Epidermal melanocyte (primary cell): ENCODE measurements at regions not wholly inside any gene's neighbourhood (a gene's known extent, or its start where the extent isn't known, plus 50 kb on each side); places are given as distances from the start of the nearest gene placed in this dataset.
"Not testable (repeated sequence)": the region's sequence is repeated elsewhere in the genome, so short reads cannot be mapped to it uniquely, and the experiment has no call there.

Experiments used
- DNase-seq: peaks from one replicate; pipeline ENCODE4 v3.0.0; 2011; ENCODE audit warnings: low spot score; ENCODE audit not compliant: insufficient read length

DNA sequence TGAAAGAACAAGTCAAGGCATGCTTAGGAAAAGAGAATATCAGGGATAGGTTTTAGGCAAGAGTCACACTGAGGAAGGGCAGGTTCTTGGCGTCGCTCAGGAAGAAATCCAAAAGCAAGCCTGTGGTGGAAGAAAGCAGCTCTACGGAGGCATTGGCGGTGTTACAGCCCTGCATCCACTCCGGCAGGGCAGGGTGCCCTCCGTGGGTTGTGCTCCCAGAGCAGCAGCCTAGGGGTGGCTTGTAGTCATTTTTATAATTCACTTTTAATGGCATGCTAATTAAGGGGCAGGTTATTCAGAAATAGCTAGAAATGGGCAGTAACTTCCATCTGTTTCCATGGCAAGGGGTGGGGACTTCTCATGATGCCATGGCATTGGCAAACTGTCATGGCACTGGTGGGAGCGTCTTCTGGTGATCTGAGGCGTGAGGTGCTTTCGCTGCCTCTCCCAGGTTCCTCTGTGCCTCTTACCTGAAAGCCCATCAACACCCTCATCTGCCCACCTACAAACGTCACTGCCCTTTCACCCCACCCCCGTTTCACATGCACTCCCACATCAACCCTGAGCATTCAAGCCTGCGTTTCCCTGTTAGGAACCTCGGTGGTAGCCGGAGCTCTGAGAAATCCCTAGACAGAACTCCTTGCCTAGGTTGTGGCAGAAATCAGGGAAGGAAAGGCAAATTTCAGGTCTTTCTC is 1763.8 kb upstream of the TPTE start:
- DNase-seq = not testable (repeated sequence)

DNA sequence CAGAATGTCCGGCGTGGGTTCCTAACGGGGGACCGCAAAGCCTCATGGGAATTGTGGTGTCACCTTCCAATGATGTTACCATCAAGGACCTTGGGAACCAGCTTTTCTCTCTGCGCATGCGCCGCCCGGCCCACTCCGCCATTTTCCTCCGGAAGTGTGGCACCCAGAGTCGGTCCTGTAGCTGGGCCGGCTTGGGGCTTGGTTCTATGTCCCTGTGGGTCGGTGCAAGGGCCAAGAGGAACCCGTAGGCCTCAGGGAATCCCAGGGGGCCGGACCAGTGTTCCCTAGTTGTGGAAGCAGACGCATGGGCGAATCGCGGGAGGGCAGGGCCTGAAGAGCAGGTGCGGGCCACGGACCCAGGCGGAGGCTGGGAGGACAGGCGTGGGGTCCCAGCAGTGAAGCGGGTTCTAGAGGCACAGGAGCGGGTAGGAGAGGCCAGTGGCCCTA is 1762.4 kb upstream of the TPTE start:
- DNase-seq = peak; percentile 1

GRCh38 chr21:8762241-8762640 is 1759.1 kb upstream of the TPTE start:
- DNase-seq = not testable (repeated sequence)

- not testable (repeated sequence) for DNase-seq
Observed at GRCh38 chr21:8764416-8764815, 1757.0 kb upstream of the TPTE start.

DNA sequence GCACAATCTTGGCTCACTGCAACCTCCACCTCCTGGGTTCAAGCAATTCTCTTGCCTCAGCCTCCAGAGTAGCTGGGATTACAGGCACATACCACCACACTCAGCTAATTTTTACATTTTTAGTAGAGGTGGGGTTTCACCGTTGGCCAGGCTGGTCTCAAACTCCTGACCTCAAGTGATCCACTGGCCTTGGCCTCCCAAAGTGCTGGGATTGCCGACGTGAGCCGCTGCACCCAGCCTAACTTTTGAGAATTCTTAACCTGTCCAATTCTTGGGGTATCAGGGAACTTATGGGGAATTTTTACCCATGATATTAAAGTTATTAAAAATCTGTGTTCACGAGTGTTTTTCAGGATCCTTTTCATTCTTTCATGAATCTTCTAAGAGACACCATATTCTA is 1755.2 kb upstream of the TPTE start:
- DNase-seq = not testable (repeated sequence)

- DNase-seq = not testable (repeated sequence)
Observed at GRCh38 chr21:8772910-8773514, 1748.4 kb upstream of the TPTE start.

DNA sequence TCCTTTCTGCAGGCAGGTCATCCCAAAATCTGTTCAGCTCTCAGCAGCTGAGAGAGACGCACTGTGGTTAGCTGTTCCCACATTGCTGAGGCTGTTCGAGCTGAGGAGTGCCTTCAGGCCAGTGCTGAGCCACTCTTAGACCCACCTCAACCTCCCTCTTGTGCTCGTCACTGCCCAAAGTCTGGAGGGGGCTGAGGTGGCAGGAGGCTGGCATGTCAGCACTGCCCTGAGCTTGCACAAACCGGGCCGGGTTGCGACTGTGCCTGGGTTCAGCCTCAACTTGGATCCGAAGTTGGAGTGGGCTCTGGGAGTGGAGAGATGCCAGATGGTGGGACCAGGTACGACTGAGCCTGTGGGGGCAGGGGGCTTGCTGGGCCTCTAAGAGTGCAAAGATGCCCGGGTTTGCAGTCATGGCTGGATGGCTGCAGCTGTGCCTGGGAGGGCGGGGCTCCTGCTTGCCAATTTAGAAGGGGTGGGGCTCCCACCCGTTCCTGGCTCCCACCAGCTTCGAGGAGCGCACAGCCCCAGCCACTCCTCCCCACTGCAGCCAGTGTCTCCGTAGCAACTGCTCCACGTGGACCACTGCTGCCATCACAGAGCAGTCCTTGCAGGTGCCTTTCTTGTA is 1745.7 kb upstream of the TPTE start:
- DNase-seq = not testable (repeated sequence)

DNA sequence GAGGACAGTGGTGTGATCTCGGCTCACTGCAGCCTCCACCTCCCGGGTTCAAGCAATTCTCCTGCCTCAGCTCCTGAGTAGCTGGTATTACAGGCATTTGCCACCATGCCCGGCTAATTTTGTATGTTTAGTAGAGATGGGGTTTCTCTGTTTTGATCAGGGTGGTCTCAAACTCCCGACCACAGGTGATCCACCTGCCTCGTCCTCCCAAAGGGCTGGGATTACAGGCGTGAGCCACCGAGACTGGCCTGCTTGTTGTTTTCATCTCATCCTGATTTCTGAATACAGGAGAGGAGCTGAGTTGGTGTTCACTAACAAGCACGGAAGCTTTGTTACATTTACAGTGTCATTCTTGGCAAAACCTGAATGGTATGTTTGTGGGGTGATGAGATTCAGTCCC is 1744.1 kb upstream of the TPTE start:
- not testable (repeated sequence) for DNase-seq

DNA sequence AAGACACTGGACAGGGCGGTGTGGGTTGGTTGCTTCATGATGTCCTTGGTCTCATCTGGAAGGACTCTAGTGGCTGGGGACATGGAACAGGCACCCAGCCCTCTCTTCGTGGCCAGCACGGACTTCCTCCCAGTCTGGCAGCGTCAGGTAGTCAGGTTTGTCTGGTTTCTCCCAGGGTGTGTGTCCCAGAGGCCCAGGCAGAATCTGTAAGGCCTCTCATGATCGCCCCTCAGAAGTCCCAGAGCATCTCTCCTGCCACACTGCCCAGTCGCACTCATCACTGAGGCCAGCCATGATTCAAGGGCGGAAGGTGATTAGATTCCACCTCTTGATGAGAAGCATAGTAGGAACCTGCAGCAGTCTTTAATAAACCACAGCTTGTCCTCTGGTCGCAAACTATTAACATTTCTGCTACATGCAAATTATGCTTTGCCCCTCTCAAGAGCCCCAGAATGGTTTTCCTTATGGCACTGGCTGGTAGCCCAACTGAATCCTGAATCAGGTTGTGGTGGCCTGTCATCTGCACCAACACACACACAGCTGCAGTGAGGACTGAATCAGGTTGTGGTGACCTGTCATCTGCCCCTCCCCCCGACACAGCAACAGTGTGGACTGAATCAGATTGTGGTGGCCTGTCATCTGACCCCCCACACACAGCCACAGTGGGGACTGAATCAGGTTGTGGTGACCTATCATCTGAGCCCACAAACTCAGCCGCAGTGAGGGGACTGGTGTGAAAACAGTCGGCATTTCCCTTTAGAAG is 1742.9 kb upstream of the TPTE start:
- not testable (repeated sequence) for DNase-seq

- not testable (repeated sequence) for DNase-seq
Observed at GRCh38 chr21:8812840-8813239, 1708.5 kb upstream of the TPTE start.

DNA sequence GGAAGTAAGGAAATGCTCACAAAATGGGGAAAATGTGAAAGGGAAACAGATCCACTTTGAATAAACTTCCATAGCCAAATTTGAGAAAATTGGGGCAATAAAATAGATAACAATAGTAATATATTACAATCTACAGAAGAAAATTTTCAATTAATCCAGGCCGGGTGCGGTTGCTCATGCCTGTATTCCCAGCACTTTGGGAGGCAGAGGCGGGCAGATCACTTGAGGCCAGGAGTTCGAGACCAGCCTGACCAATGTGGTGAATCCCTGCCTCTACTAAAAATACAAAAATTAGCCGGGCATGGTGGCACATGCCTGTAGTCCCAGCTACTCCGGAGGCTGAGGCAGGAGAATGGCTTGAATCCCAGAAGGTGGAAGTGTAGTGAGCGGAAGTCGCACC is 1687.1 kb upstream of the TPTE start:
- DNase-seq = not testable (repeated sequence)
